ENCODE measurements at regions not wholly inside any gene's neighbourhood (a gene's known extent, or its start where the extent isn't known, plus 50 kb on each side); places are given as distances from the start of the nearest gene placed in this dataset.
"Not testable (repeated sequence)": the region's sequence is repeated elsewhere in the genome, so short reads cannot be mapped to it uniquely, and the experiment has no call there.

DNA sequence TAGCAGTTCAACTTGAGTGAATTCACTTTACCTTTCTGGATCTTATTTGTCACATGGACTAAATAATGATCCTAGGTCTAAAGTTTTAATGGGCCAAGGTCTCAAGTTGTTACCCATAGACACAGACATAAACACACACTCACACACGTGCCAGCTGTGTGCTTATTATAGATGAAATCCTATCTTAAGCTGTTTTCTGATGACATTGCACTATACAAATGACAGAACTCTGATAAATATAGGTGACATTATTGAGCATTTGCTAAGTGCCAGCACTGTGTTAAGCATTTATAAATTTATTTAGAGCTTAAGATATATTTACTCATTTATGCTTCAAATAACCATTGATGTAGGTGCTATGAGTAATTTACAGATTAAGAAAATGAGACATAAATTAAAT, 474.4 kb upstream of the NR5A2 start:
- no peaks in the 10 kb centered on the region for H3K36me3 ChIP-seq (ENCODE audit: insufficient read depth, low read length)
- no peaks in the 10 kb centered on the region for H3K9me3 ChIP-seq (replicated peaks; ENCODE audit: low read length)
- no peaks in the 10 kb centered on the region for H3K27me3 ChIP-seq (ENCODE audit: control insufficient read depth, insufficient read depth, low read length)
- no peak overlapping the region for H3K4me3 ChIP-seq (ENCODE audit: low read length)
- H3K4me1 ChIP-seq (ENCODE audit: control insufficient read depth, insufficient read depth, low read length), result peaks cover 24% of the 10 kb centered on the region
- H3K9ac ChIP-seq (ENCODE audit: low read depth, low read length), result no peak overlapping the region
- no peak overlapping the region for H3K4me2 ChIP-seq (ENCODE audit: low read length)

DNA sequence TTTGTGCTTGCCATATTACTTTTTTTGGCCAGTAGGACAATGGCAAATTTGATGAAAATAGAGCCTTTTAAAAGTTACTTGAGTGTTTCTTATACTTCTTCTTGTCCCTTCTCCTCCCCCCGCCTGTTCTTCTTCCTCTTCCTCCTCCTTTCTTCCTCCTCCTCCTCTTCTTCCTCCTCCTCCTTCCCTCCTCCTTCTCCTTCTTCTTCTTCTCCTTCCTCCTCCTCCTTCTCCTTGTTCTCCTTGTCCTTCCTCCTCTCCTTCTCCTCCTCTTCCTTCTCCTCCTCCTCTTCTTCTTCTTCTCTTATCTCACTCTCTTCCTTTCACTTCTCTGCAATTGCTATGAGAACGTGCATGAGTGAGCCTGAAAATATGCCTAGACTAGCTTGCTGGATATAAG, 466.2 kb upstream of the NR5A2 start:
- Histone ChIP-seq H3K4me3 (ENCODE audit: low read length) (no peak overlapping the region), H3K4me1 (ENCODE audit: control insufficient read depth, insufficient read depth, low read length) (no peaks in the 10 kb centered on the region), H3K36me3 (ENCODE audit: insufficient read depth, low read length) (no peaks in the 10 kb centered on the region), H3K27me3 (ENCODE audit: control insufficient read depth, insufficient read depth, low read length) (no peaks in the 10 kb centered on the region), H3K9me3 (replicated peaks; ENCODE audit: low read length) (no peaks in the 10 kb centered on the region), H3K4me2 (ENCODE audit: low read length) (no peak overlapping the region), H3K9ac (ENCODE audit: low read depth, low read length) (no peak overlapping the region)

DNA sequence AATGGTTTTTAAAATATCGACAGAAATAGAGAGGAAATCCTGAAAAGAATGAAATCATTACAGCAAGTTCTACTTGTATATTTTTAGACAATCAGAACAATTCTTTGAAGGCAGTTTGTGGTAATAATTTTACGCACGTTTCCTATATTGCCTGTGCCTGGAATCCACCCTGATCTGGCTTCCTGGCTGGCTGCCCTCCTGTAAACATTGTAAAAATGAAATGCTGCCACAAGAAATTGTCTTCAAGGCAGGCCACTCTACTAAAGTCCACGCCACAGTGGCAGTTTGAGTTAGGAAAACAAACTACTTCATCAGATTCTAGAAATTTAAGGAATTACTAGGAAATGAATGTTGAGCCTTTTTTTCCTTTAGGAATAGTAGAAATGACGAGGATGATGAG, 454.5 kb upstream of the NR5A2 start:
- no peaks in the 10 kb centered on the region for H3K36me3 ChIP-seq (ENCODE audit: insufficient read depth, low read length)
- H3K4me1 ChIP-seq (ENCODE audit: control insufficient read depth, insufficient read depth, low read length), result no peaks in the 10 kb centered on the region
- H3K9me3 ChIP-seq (replicated peaks; ENCODE audit: low read length), result no peaks in the 10 kb centered on the region
- no peaks in the 10 kb centered on the region for H3K27me3 ChIP-seq (ENCODE audit: control insufficient read depth, insufficient read depth, low read length)
- no peak overlapping the region for H3K4me2 ChIP-seq (ENCODE audit: low read length)
- H3K4me3 ChIP-seq (ENCODE audit: low read length), result no peak overlapping the region
- H3K9ac ChIP-seq (ENCODE audit: low read depth, low read length), result no peak overlapping the region

DNA sequence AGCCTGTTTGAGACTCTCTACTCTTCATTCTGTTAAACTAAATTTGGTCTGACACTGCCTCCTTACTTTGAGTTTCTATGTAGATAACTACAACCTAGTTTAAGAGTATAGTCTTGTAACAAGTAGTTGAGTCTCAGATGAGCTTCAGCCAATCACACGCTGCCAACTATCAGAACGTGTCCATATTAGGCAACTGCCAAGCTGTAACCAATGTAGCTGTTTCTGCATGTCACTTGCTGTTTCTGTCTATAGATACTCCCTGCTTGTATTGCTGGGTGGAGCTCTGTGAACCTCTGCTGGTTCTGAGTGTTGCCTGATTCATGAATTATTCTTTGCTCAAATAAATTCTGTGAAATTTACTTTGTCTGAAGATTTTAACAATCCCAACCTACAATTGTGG, 452.6 kb upstream of the NR5A2 start:
- Histone ChIP-seq H3K4me3 (ENCODE audit: low read length) (no peak overlapping the region), H3K4me1 (ENCODE audit: control insufficient read depth, insufficient read depth, low read length) (no peaks in the 10 kb centered on the region), H3K9ac (ENCODE audit: low read depth, low read length) (no peak overlapping the region), H3K4me2 (ENCODE audit: low read length) (no peak overlapping the region), H3K36me3 (ENCODE audit: insufficient read depth, low read length) (no peaks in the 10 kb centered on the region), H3K9me3 (replicated peaks; ENCODE audit: low read length) (no peaks in the 10 kb centered on the region), H3K27me3 (ENCODE audit: control insufficient read depth, insufficient read depth, low read length) (no peaks in the 10 kb centered on the region)

DNA sequence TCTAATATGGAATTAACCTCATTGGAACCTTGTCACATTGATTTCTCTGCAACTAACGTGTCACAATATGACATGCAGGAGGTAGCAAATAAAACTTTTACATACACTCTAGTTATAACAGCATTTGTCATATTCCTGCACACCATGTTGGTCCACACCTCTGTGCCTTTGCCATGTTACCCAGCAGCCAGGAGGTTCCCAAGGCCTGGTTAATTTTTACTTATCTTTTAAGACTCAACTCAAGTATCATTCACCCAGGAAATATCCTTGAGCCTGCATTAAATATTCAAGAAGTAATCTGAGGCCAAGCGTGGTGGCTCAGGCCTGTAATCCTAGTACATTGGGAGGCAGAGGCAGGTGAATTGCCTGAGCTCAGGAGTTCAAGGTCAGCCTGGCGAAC, 447.2 kb upstream of the NR5A2 start:
- H3K4me2 ChIP-seq (ENCODE audit: low read length), result no peak overlapping the region
- H3K27me3 ChIP-seq (ENCODE audit: control insufficient read depth, insufficient read depth, low read length), result peaks cover 5% of the 10 kb centered on the region
- no peak overlapping the region for H3K4me3 ChIP-seq (ENCODE audit: low read length)
- H3K9me3 ChIP-seq (replicated peaks; ENCODE audit: low read length), result no peaks in the 10 kb centered on the region
- no peak overlapping the region for H3K9ac ChIP-seq (ENCODE audit: low read depth, low read length)
- H3K36me3 ChIP-seq (ENCODE audit: insufficient read depth, low read length), result no peaks in the 10 kb centered on the region
- H3K4me1 ChIP-seq (ENCODE audit: control insufficient read depth, insufficient read depth, low read length), result no peaks in the 10 kb centered on the region

DNA sequence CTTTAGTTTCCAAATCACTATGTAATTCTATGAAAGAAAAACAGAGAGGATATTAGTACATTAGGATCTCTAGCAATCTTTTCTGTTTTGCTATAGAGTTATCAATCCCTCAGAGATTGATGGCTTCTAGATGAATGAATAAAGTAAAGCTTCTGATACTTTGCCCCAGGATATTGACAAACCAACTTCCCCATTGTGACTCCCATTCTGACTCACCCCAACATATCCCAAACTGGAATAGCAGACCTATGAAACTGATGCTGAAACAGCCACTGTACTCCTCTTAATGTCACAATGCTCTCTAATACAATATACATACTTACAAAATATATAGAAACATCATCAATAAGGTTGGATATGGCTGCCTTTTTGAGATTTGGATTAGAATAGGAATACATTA, 442.1 kb upstream of the NR5A2 start:
- Histone ChIP-seq H3K27me3 (ENCODE audit: control insufficient read depth, insufficient read depth, low read length) (peaks cover 5% of the 10 kb centered on the region), H3K4me2 (ENCODE audit: low read length) (no peak overlapping the region), H3K4me1 (ENCODE audit: control insufficient read depth, insufficient read depth, low read length) (no peaks in the 10 kb centered on the region), H3K9ac (ENCODE audit: low read depth, low read length) (no peak overlapping the region), H3K9me3 (replicated peaks; ENCODE audit: low read length) (no peaks in the 10 kb centered on the region), H3K36me3 (ENCODE audit: insufficient read depth, low read length) (no peaks in the 10 kb centered on the region), H3K4me3 (ENCODE audit: low read length) (no peak overlapping the region)

DNA sequence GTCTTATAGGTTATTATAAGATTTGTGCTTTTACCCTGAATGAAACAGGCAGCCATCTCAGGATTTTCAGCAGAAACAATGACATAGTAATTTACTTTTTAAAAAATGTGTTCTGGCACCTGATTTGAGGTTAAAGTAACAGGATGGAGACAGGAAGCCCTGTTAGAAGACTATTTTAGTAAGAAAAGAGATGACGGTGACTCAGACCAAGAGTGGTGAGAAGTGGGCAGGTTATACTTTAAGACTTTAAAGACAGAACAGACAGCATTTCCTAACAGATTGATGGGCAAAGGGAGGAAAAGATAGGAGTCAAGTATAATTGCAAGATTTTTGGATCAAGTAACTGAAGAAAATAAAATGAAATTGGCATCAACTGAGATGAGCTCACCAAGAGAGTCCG, 436.8 kb upstream of the NR5A2 start:
- no peak overlapping the region for H3K9ac ChIP-seq (ENCODE audit: low read depth, low read length)

DNA sequence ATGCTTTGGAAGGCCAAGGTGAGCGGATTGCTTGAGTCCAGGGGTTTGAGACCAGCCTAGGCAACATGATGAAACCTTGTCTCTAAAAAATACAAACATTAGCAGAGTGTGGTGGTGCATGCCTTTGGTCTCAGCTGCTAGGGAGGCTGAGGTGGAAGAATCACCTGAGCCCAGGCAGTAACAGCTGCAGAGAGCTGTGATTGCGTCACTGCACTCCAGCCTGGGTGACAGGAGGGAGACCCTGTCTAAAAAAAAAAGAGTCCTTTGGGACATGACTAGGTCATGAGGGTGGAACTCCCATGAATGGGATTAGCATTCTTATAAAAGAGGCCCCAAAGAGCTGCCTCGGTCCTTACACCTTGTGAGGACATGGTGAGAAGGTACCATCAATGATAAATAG, 436.0 kb upstream of the NR5A2 start:
- no peak overlapping the region for H3K4me2 ChIP-seq (ENCODE audit: low read length)
- no peak overlapping the region for H3K4me3 ChIP-seq (ENCODE audit: low read length)
- H3K4me1 ChIP-seq (ENCODE audit: control insufficient read depth, insufficient read depth, low read length), result no peaks in the 10 kb centered on the region
- H3K9me3 ChIP-seq (replicated peaks; ENCODE audit: low read length), result no peaks in the 10 kb centered on the region
- no peaks in the 10 kb centered on the region for H3K36me3 ChIP-seq (ENCODE audit: insufficient read depth, low read length)
- H3K9ac ChIP-seq (ENCODE audit: low read depth, low read length), result no peak overlapping the region
- H3K27me3 ChIP-seq (ENCODE audit: control insufficient read depth, insufficient read depth, low read length), result no peaks in the 10 kb centered on the region

More for the DNA sequence above, 436.8 kb upstream of the NR5A2 start:
- H3K4me3 ChIP-seq (ENCODE audit: low read length), result no peak overlapping the region
- no peaks in the 10 kb centered on the region for H3K4me1 ChIP-seq (ENCODE audit: control insufficient read depth, insufficient read depth, low read length)
- no peaks in the 10 kb centered on the region for H3K36me3 ChIP-seq (ENCODE audit: insufficient read depth, low read length)
- H3K9me3 ChIP-seq (replicated peaks; ENCODE audit: low read length), result no peaks in the 10 kb centered on the region
- no peaks in the 10 kb centered on the region for H3K27me3 ChIP-seq (ENCODE audit: control insufficient read depth, insufficient read depth, low read length)
- H3K4me2 ChIP-seq (ENCODE audit: low read length), result no peak overlapping the region

DNA sequence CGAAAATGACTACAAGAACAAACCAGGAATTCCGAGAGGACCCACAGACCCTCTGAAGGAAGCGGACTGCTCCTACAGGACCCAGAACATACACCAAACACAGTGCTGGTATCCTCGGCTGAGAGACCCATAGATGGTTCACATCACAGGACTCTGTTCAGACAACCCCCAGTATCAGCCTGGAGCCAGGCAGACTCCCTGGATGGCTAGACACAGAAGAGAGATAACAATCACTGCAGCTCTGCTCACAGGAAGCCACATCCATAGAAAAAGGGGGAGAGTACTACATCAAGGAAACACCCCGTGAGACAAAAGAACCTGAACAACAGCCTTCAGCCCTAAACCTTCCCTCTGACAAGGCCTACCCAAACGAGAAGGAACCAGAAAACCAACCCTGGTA, 434.0 kb upstream of the NR5A2 start:
- H3K4me2 ChIP-seq (ENCODE audit: low read length), result no peak overlapping the region
- H3K9me3 ChIP-seq (replicated peaks; ENCODE audit: low read length), result no peaks in the 10 kb centered on the region
- H3K36me3 ChIP-seq (ENCODE audit: insufficient read depth, low read length), result no peaks in the 10 kb centered on the region
- H3K27me3 ChIP-seq (ENCODE audit: control insufficient read depth, insufficient read depth, low read length), result no peaks in the 10 kb centered on the region
- no peaks in the 10 kb centered on the region for H3K4me1 ChIP-seq (ENCODE audit: control insufficient read depth, insufficient read depth, low read length)
- no peak overlapping the region for H3K9ac ChIP-seq (ENCODE audit: low read depth, low read length)
- no peak overlapping the region for H3K4me3 ChIP-seq (ENCODE audit: low read length)

DNA sequence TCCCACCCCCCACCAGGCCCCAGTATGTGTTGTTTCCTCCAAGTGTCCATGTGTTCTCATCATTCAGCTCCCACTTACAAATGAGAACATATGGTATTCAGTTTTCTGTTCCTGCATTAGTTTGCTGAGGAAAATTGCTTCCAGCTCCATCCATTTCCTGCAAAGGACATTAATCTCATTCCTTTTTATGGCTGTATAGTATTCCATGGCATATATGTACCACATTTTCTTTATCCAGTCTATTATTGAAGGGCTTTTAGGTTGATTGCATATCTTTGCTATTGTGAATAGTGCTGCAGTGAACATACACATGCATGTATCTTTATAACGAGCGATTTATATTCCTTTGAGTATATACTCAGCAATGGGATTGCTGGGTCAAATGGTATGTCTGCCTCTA, 431.1 kb upstream of the NR5A2 start:
- not testable (repeated sequence) for H3K4me2 ChIP-seq (ENCODE audit: low read length); H3K9me3 ChIP-seq (replicated peaks; ENCODE audit: low read length); H3K36me3 ChIP-seq (ENCODE audit: insufficient read depth, low read length); H3K4me1 ChIP-seq (ENCODE audit: control insufficient read depth, insufficient read depth, low read length); H3K4me3 ChIP-seq (ENCODE audit: low read length); H3K27me3 ChIP-seq (ENCODE audit: control insufficient read depth, insufficient read depth, low read length); H3K9ac ChIP-seq (ENCODE audit: low read depth, low read length)

DNA sequence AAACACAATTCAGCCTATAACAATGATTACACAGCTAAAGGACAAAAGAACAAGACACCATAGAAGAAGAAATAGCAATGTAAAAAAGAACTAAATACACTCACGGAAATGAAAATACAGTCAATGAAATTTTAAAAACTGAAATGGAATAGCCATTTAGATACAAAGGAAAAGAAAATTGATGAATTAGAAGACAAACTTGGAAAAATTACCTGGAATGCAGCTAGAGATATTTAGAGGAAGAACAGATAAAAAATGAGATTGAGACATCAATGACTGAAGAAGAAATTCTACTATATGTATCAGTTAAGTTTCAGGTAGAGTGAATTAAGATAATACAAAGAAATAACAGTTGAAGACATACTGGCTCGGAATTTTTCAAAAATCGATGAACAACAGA, 430.4 kb upstream of the NR5A2 start:
- H3K36me3 ChIP-seq (ENCODE audit: insufficient read depth, low read length), result no peaks in the 10 kb centered on the region
- no peak overlapping the region for H3K9ac ChIP-seq (ENCODE audit: low read depth, low read length)
- H3K4me1 ChIP-seq (ENCODE audit: control insufficient read depth, insufficient read depth, low read length), result no peaks in the 10 kb centered on the region
- H3K4me2 ChIP-seq (ENCODE audit: low read length), result no peak overlapping the region
- no peak overlapping the region for H3K4me3 ChIP-seq (ENCODE audit: low read length)
- no peaks in the 10 kb centered on the region for H3K9me3 ChIP-seq (replicated peaks; ENCODE audit: low read length)
- H3K27me3 ChIP-seq (ENCODE audit: control insufficient read depth, insufficient read depth, low read length), result no peaks in the 10 kb centered on the region

DNA sequence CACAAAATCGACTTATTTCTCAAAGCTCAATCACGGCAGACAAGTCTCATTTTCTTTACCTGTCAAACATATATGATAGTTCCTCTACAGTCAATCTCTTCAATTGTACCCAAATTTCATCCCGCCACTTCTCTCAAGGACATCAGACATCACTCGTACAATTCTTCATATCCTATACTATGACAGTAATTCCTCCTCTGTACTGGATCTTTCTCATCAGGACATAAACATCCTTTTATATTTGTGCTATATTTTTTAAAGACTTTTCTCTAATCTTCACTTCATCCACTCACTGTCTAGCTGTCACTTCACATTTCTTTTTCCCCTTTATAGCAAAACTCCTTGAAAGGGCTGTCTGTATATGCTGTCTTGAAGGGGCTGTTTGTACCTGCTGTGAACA, 419.1 kb upstream of the NR5A2 start:
- Histone ChIP-seq H3K9me3 (replicated peaks; ENCODE audit: low read length) (no peaks in the 10 kb centered on the region), H3K4me3 (ENCODE audit: low read length) (no peak overlapping the region), H3K36me3 (ENCODE audit: insufficient read depth, low read length) (no peaks in the 10 kb centered on the region), H3K4me1 (ENCODE audit: control insufficient read depth, insufficient read depth, low read length) (no peaks in the 10 kb centered on the region), H3K4me2 (ENCODE audit: low read length) (no peak overlapping the region), H3K9ac (ENCODE audit: low read depth, low read length) (no peak overlapping the region), H3K27me3 (ENCODE audit: control insufficient read depth, insufficient read depth, low read length) (no peaks in the 10 kb centered on the region)

All from skeletal muscle satellite cell (primary cell).